ENCODE measurements at regions not wholly inside any gene's neighbourhood (a gene's known extent, or its start where the extent isn't known, plus 50 kb on each side); places are given as distances from the start of the nearest gene placed in this dataset.

- TF ChIP-seq POLR2A (IDR thresholded peaks at IDR 0.05) (no peak), POLR2AphosphoS5 (IDR thresholded peaks at IDR 0.05) (no peak), EP300 (IDR thresholded peaks at IDR 0.05) (no peak)
- TF ChIP-seq, protein P1, sequence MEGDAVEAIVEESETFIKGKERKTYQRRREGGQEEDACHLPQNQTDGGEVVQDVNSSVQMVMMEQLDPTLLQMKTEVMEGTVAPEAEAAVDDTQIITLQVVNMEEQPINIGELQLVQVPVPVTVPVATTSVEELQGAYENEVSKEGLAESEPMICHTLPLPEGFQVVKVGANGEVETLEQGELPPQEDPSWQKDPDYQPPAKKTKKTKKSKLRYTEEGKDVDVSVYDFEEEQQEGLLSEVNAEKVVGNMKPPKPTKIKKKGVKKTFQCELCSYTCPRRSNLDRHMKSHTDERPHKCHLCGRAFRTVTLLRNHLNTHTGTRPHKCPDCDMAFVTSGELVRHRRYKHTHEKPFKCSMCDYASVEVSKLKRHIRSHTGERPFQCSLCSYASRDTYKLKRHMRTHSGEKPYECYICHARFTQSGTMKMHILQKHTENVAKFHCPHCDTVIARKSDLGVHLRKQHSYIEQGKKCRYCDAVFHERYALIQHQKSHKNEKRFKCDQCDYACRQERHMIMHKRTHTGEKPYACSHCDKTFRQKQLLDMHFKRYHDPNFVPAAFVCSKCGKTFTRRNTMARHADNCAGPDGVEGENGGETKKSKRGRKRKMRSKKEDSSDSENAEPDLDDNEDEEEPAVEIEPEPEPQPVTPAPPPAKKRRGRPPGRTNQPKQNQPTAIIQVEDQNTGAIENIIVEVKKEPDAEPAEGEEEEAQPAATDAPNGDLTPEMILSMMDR (IDR thresholded peaks at IDR 0.05), result no peak
Measured at GRCh38 chr13:57935965-57936364, 304.4 kb downstream of the PCDH17 start.

Measured in sigmoid colon (tissue), 4 donors.